Iris pigment epithelial cell (primary cell): ENCODE measurements at regions not wholly inside any gene's neighbourhood (a gene's known extent, or its start where the extent isn't known, plus 50 kb on each side); places are given as distances from the start of the nearest gene placed in this dataset.

Experiments
- DNase-seq: peaks from one replicate; pipeline ENCODE4 v3.0.0-alpha.2; 2011; ENCODE audit warnings: low read depth

DNA sequence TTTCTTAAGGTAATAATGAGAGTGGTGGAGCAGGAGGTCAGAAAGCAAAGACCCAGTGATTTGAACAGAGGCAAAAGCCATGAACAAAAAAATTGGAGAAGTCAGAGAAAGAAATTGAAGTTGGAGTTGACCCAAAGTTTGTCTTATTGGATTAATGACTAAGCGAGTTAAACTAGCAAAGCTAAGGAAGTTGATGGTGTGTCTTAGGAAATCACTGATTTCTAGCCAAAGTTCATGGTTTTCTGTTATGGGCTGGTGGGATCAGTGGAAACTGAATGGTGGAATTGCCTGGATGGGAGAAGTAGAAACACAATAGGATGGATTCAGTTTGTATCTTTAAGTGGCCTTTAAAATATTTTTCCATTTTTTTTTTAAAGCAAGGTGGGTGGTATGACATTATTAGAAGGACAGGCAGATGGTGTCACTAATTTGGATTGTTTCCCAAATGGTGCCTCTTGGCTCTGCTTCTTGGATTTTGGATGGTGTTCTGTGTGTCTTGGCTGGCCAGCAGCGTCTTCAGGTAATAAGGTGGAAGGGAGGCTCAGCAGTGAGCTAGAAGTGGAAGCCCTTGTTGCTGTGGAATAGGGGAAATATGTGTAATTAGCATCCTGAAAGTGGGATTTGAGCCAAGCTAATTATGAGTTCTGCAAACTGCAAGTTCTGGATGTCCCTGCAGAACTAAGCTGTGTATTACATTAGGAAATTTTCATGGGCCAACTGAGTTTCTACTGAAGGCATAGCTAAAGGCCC lies 302.9 kb downstream of the LMO7 start:
- peak; percentile 71 for DNase-seq

DNA sequence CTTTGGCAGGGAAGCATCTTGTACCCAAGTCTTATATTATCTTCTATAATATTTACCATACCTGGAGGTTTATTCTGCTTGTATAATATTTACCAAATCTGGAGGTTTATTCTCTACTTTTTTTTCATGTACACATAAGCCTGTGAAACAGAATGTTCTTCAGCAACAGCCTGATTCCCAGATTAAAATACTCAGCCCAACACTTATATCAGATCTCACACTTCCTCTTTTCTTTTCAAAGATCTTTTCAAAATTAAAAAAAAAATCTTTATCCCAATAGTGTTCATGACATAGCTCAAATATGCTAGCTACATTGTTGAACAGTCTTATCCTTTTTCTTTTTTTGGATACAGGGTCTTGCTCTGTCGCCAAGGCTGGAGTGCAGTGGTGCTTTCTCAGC lies 300.7 kb downstream of the LMO7 start:
- no peak for DNase-seq

DNA sequence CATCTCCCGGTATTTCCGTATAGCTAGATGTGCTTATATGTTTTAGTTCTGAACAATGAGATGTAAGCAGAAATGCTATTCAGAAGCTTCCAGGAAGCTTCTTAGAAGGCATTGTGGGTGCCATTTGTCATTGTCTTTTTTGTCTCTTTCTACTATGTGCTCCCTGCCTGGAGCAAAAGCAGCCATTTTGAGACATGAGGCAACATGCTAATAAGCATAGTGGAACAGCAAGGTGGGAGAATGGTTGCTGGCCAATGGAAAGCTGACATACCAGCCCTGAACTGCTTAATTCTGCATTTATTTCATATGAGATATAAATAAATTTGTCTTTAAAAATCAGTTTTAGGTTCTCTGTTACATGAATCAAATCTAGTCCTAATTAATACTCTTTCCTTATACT lies 299.7 kb downstream of the LMO7 start:
- DNase-seq, result no peak

DNA sequence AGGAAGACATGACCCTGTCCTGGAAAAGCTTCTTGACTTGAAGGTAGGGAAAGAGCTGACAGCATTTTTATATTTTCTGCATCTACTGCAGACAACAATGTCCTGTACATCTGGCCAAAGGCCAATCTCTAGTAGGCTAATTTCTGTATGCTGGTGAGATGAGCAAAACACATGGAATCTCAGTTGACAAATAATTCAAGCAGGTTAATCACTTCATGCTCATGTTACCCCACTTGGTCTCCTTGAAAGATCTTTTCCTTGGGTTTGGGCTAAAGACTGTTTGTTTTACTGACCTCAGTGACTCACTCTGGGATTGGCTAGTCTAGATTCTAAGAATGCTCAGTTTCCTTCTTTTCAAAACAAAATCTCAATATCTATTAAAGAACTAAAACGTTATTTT lies 298.8 kb downstream of the LMO7 start:
- DNase-seq, result peak; percentile 86

DNA sequence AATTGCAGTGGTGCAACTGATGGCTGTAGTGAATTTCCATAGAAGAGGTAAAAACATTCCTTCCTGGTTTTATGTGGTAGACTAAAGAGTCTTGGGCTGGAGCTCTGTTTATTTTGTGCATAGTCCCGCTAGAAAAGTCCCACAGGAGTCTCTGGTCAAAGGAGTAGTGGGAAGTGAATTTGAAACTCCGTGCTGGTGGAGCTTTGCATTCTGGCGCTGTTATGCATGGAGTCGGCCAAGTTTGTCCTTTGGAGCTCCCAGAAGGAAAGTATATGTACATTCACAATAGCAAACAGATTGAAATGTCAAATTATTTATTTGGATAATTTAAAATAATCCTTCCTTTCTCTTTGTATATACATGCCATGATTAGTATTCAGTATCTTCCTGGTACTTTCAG lies 296.5 kb downstream of the LMO7 start:
- DNase-seq, result no peak

DNA sequence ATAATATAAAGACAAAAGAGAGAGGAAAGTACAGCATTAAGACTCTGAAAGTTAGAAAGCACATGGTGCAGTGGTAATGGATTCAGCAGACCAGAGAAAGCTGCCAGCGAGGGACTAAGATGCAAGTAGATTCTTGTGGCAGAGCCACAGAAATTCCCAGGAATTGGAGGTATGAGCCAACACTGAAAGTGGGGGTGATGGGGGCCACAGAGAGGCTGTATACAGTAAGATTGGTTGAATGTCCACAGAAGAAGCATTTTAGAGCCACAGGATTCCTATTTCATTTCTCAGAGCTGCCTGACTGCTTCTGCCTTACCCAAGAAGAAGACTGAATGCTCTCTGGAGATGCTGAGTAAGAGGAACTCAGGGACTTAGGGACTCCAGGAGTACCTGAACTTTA lies 295.0 kb downstream of the LMO7 start:
- peak; percentile 48 for DNase-seq

DNA sequence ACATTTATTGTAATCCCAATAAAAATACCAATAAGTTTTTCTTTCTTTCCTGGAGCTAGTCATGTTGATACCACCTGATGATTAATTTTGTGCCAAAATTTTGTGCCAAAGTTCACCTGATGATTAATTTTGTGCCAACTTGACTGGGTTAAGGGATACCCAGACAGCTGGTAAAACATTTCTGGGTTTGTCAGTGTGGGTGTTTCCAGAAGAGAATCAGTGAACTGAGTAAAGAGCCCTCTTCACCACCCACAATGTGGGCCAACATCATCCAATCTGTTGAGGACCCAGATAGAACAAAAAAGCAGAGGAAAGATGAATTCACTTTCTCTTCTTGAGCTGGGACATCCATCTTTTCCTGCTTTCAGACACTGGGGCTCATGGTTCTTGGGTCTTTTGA lies 292.9 kb downstream of the LMO7 start:
- no peak for DNase-seq

DNA sequence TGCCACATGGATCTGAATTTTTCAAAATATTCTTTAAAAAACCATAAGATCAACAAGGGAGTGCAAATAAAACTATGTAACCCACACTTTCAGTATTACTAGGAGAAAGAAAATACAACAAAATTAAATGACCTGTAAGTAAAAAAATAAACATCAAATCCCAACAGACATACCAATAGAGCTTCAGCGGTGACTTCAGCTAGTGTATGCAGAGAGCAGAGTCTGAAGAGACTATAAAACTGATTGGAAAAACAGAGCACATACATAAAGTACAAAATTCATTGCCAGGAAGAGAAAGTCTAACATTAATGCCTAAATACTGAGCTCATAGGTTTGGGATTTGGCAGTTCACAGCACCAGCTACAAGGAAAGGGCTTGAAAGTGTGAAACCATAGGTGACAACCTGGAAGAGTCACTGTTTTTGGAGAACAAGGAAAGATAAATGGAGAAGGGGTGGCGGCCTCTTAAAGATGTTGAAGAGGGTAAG lies 291.1 kb downstream of the LMO7 start:
- peak; percentile 56 for DNase-seq

DNA sequence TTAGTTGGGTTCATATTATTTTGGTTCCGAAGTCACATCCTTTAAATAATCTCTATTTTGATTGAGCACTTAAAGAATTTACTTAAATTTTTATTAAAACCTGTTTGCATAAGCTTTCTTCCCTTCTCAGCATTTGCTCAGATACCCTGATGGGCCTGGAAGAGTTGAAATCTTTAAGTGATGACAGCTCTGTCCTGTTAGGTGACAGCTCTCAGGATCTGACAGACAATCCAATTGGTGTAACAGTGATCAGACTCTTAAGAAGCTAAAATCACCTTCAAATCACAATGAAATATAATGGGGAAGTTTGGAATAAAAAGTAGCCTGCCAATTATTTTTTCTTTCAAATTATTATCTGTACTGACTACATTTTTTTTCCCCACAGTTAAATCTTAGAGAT lies 284.4 kb downstream of the LMO7 start:
- no peak for DNase-seq

DNA sequence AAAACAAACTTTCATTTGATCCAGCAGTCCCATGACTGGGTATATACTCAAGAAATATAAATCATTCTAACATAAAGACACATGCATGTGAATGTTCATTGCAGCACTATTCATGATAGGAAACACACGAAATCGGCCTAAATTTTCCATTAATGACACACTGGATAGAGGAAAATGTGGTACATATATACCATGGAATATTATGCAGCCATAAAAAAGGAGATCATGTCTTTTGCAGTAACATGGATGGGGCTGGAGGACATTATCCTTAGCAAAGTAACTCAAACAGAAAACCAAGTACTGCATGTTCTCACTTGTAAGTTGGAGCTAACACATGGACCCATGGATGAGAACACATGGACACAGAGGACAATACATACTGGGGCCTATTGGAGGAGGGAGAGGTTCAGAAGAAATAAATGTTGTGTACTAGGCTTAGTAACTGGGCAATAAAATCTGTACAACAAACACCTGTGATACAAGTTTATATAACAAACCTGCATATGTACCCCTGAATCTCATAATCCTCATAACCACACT lies 283.6 kb downstream of the LMO7 start:
- DNase-seq, result no peak

DNA sequence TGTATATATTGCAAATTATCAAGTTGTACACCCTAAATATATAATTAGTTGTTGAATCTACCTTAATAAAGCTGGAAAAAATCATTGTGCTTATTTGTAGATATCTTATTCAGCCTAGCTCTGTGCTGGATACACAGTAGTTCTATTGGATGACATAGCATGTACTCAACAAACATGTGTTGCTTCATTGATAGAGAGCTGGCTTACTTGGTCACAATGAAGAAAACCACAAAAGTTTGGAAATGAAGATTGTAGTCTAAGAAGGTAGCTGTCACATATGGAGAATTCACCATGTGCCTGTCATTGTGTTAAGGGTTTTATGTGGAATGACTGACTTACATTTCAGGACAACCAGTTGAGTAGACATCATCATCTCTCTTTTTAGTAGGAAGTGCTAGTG lies 278.9 kb downstream of the LMO7 start:
- DNase-seq, result no peak

DNA sequence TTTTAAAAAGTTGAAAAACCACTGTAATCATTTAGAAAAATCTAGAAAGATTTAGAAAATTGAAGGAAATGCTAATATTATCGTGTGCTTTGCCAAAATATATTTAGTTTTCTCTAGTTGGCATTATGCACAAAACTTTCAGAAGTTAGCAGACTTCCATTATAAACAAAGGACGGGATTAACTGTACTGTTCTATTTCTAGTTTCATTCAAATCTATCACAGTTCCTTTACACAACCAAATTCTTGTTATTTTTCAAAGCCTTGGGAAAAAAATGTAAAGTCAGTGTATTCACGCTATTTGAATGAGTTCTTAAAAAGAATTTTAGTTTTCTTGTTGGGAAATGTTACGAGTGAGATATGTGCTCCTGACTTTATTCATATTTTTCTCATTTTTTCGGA lies 277.8 kb downstream of the LMO7 start:
- DNase-seq, result peak; percentile 60

DNA sequence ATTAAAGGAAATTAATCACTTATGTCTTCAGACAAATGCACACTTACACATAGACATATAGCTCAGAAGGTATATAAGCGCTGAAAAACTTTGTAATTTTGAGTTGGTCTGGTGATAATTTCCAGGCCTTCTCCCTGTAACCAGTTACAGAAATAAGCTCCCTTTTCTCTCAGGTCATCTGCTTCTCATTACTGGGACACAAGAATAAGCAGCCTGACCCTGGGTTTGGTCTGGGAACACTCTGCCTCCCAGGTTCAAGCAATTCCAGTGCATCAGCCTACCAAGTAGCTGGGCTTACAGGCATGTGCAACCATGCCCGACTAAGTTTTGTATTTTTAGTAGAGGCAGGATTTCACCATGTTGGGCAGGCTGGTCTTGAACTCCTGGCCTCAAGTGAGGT lies 274.5 kb downstream of the LMO7 start:
- DNase-seq, result no peak
